LNCAP (cell line): ENCODE measurements at regions not wholly inside any gene's neighbourhood (a gene's known extent, or its start where the extent isn't known, plus 50 kb on each side); places are given as distances from the start of the nearest gene placed in this dataset.

Experiments
- CTCF ChIP-seq: fragments of 450-650 bp; IDR thresholded peaks from 2 replicates; pipeline ENCODE4 v1.5.1; 2017; ENCODE audit warnings: mild to moderate bottlenecking

- TF ChIP-seq CTCF = no peak
Observed at GRCh38 chr15:31953478-31953877, 76.8 kb upstream of the CHRNA7 start.

- no peak for TF ChIP-seq CTCF
Observed at GRCh38 chr15:31954374-31955172, 75.7 kb upstream of the CHRNA7 start.

- TF ChIP-seq CTCF = no peak
Observed at GRCh38 chr15:31955734-31956133, 74.6 kb upstream of the CHRNA7 start.

GRCh38 chr15:31957581-31957980 lies 72.7 kb upstream of the CHRNA7 start:
- no peak for TF ChIP-seq CTCF

GRCh38 chr15:31964586-31965307 lies 65.6 kb upstream of the CHRNA7 start:
- TF ChIP-seq CTCF = no peak

GRCh38 chr15:31970007-31970406 lies 60.3 kb upstream of the CHRNA7 start:
- TF ChIP-seq CTCF = no peak

- no peak for TF ChIP-seq CTCF
Observed at GRCh38 chr15:31973197-31973596, 57.1 kb upstream of the CHRNA7 start.
